GM13976 (cell line): ENCODE measurements at regions not wholly inside any gene's neighbourhood (a gene's known extent, or its start where the extent isn't known, plus 50 kb on each side); places are given as distances from the start of the nearest gene placed in this dataset.

ENCODE experiments used
- DNase-seq: peaks from one replicate; pipeline ENCODE4 v3.0.0; 2012; ENCODE audit warnings: low spot score
- in situ Hi-C: fragments of 300-500 bp; cut with MboI; formaldehyde crosslinking; loops from one replicate; pipeline ENCODE4 v1.12.0; 2022; ENCODE audit warnings: low sequenced_read_pairs, mixed read lengths, inconsistent platforms; ENCODE audit not compliant: unreplicated experiment
- TF ChIP-seq, protein P1 (sequence below): IDR thresholded peaks from 2 replicates; pipeline ENCODE4 v1.5.1; 2012; ENCODE audit warnings: borderline replicate concordance, mild to moderate bottlenecking; ENCODE audit not compliant: insufficient read depth; ENCODE audit errors: extremely low read depth, missing control alignments, control extremely low read depth

DNA sequence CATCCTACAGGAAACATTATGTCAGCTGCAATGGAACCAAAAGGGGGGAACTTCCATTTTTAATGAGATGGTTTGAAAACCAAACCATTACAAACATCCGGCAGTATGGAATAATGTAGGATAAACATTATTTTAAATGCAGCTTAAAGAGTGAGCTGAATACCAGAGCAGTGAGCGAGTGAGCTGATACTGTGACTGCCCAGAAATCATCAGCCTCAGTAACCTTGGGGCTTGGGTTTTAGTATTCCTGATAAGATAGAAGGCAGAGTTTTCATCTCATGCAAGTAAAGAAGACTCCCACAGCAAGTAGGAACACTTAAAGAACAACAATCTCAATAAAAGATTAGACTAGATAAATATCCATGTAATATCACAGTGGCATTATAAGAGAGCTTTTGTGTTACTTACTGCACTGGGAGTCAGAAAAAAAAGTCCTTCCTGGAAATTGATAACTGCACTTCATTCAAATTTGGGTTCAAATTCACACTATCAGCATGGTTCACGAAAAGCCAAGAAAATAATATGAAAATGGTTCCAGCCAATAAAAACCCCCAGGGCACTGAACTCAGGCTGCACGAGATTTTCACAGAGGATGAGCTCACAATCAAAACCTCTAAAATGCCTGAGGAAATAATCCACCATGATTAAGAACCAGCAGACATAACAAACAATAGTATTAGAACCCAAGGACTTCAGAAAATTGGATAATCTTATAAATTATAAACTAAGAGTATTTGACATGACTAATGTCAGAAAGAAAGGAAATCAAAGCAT, 115.7 kb downstream of the MTPAP start:
- TF ChIP-seq, protein P1, sequence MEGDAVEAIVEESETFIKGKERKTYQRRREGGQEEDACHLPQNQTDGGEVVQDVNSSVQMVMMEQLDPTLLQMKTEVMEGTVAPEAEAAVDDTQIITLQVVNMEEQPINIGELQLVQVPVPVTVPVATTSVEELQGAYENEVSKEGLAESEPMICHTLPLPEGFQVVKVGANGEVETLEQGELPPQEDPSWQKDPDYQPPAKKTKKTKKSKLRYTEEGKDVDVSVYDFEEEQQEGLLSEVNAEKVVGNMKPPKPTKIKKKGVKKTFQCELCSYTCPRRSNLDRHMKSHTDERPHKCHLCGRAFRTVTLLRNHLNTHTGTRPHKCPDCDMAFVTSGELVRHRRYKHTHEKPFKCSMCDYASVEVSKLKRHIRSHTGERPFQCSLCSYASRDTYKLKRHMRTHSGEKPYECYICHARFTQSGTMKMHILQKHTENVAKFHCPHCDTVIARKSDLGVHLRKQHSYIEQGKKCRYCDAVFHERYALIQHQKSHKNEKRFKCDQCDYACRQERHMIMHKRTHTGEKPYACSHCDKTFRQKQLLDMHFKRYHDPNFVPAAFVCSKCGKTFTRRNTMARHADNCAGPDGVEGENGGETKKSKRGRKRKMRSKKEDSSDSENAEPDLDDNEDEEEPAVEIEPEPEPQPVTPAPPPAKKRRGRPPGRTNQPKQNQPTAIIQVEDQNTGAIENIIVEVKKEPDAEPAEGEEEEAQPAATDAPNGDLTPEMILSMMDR = no peak
- in situ Hi-C loops = loop anchor here (25.0 kb wide), 1 partner anchor 221 kb away; no protein-coding TSS in a partner anchor
- no peak for DNase-seq

DNA sequence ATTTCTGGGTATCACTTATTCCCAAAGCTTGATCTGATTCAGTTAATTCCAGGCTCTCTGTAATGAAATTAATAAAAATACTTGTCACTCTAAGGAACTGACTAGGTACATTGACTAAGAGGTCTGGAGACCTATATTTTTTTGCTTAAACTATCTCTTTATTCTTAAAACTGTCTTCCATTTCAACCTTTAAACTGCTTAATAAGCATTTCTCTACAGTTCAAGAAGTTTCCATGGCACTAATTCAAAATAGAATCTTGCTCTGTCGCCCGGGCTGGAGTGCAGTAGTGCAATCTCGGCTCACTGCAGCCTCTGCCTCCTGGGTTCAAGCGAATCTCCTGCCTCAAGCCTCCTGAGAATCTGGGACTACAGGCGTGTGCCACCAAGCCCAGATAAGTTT, 117.4 kb downstream of the MTPAP start:
- in situ Hi-C loops = loop anchor here (25.0 kb wide), 1 partner anchor 219 kb away; no protein-coding TSS in a partner anchor
- TF ChIP-seq, protein P1 = no peak
- DNase-seq = no peak

DNA sequence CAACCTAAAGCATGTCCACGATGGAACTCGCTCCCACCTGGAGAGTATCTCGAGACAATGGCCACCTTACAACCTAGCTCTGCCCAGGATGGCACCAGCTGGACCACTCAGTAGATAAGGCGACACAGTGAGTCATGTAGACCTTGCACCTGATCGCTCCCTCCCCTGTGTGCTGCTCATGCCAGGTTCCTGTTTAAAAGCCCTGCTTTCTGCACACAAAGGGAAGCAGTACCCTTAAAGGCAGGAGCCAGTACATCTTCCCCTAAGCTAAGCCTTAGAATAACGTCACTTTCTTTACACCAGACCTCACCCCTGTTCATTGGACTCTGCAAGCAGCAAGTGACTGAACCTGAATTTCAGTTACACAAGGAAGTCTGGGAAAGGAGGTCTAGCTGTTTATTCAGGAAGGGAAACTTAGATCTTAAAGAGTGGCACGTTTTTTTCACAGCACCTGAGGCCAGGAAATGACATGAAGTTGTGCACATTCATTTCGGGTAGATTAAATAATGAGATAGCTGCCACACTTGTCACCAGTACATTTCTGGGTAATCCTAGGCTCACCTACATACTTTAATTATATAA, 117.9 kb downstream of the MTPAP start:
- TF ChIP-seq, protein P1 = no peak
- in situ Hi-C loops = loop anchor here (25.0 kb wide), 1 partner anchor 219 kb away; no protein-coding TSS in a partner anchor
- DNase-seq = no peak

DNA sequence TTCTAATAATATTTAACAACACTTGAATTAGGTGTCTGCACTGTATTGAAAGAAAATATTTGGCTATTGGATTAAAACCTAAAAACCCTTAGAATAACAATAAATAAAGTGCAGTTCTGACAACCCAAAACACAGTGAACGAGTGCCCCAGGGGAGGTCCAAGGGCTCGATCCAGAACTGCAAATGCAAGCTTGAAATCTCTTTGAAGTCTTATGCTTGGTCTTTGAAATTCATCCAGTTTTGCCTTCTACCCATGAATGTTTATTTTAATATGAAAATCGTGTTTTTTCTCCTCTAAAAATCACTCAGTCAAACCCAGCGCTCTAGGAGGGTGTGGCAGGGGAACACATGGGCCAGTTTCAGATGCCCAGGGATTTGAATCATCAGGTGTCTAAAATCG, 119.5 kb downstream of the MTPAP start:
- no peak for DNase-seq
- TF ChIP-seq, protein P1 = no peak
- in situ Hi-C loops = loop anchor here (25.0 kb wide), 1 partner anchor 217 kb away; no protein-coding TSS in a partner anchor

DNA sequence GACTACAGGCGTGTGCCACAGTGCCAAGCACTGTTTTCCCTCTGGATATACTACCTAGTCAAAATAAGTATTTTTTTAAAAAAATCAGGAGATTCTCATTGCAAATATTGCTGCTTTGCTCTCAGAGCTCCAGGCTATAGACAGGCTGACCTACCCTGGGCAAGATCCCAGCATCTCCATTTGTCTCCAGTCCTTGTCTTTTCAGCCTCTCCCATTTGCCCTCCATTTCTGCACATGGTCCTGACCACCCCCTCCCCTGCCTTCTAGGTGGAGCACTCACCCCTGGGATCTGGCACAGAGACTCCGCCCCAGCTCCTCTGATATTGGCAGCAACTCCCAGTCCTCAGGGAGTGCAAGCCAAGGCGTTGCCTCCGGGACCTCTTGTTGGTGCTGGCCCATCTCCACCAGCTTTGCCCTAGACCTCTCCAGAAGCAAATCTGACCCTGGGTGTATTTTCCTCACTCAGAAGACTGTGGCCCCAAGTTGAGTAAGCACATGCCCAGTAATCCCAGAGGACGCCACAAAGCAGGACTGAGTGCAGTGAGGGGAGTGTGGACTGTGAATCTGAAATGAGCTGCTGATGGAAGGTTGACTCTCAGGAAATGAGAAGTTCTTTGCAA, 120.6 kb downstream of the MTPAP start:
- in situ Hi-C loops = loop anchor here (25.0 kb wide), 1 partner anchor 216 kb away; no protein-coding TSS in a partner anchor
- TF ChIP-seq, protein P1 = no peak
- no peak for DNase-seq

DNA sequence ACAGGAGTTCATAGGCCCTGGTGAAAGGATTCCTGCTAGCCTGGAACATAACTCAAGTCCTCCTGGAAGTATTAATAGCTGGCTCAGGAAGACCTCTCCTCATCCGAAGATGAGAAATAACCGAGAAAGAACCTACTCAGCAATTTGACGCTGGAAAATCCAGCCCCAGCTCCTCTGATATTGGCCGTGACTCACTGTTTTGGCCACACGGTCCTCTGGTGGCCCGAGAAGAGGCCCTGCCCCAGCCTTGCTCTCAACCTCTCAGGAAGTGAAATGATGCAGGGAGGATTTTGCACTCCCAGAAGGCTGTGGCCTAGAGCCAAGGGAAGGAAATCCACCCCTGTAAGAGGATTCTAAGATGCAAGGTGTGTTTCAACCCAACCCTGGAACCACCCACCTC, 121.6 kb downstream of the MTPAP start:
- DNase-seq = no peak
- TF ChIP-seq, protein P1 = no peak
- in situ Hi-C loops = loop anchor here (25.0 kb wide), 1 partner anchor 215 kb away; no protein-coding TSS in a partner anchor
